ENCODE measurements at regions not wholly inside any gene's neighbourhood (a gene's known extent, or its start where the extent isn't known, plus 50 kb on each side); places are given as distances from the start of the nearest gene placed in this dataset.

DNA sequence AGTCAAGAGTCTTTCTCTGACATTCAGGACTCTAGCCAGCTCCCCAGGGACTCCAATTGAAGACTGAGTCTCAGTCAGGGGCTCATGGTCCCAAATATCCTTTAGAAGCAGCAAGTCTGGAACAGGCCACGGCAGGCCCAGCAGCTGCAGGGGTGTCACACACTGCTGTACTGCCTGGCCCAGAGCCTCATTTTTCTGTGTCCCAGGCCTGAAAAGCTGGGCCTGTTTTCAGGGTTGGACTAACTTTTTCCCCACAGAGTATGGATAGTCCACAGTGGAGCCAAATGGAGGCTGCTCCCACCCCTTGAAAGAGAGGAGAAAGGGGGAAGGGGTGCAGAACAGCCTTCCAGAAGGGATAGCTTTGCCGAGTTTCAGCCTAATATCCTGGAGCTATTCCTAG lies 146.8 kb upstream of the NALF2 start:
- no peak for DNase-seq (ENCODE audit: low spot score in 2 of 2)

DNA sequence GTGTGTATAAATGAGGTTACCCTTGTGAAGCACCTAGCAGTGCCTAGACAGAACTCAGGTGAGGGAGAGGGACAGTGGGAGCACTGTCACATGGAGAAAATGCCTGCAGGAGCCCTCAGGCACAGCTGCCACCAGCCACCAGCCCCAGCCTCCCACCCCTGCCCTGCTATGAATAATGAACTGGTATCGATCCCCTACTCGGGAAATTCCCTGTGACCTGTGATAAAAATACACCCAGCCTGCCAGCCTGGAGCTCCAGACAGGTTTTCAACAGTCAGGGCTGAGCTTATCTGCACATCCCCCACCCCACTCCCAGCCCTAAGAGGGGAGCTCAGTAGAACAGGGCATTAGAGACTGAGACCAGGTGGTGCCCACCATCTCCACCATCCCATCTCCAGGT lies 159.6 kb upstream of the PJA1 start:
- H3K4me3 ChIP-seq, result no peak overlapping the region
- TF ChIP-seq CTCF (IDR thresholded peaks at IDR 0.05), result no peak
- H3K36me3 ChIP-seq, result no peaks in the 10 kb centered on the region
- no peak for DNase-seq (ENCODE audit: low spot score in 2 of 2)
- H3K27me3 ChIP-seq, result no peaks in the 10 kb centered on the region
- no peak overlapping the region for H3K27ac ChIP-seq
- intact Hi-C loops (cut with DNase I), result no loop called here
- no peaks in the 10 kb centered on the region for H3K4me1 ChIP-seq
- peaks cover 0 to 5% of the 10 kb centered on the region in 2 donors for H3K9me3 ChIP-seq

More for the DNA sequence above, 146.8 kb upstream of the NALF2 start:
- H3K27me3 ChIP-seq, result no peaks in the 10 kb centered on the region
- no peak for TF ChIP-seq CTCF (IDR thresholded peaks at IDR 0.05)
- H3K4me3 ChIP-seq, result no peak overlapping the region
- intact Hi-C loops (cut with DNase I), result no loop called here
- no peaks in the 10 kb centered on the region for H3K9me3 ChIP-seq
- H3K27ac ChIP-seq, result no peak overlapping the region
- H3K36me3 ChIP-seq, result no peaks in the 10 kb centered on the region
- peaks cover 0 to 3% of the 10 kb centered on the region in 2 donors for H3K4me1 ChIP-seq

- H3K9me3 ChIP-seq, result peaks cover 0 to 4% of the 10 kb centered on the region in 2 donors
- no peak for TF ChIP-seq CTCF (IDR thresholded peaks at IDR 0.05)
- H3K4me3 ChIP-seq, result no peak overlapping the region
- DNase-seq (ENCODE audit: low spot score in 2 of 2), result no peak
- H3K4me1 ChIP-seq, result no peaks in the 10 kb centered on the region
- no peaks in the 10 kb centered on the region for H3K27me3 ChIP-seq
- H3K36me3 ChIP-seq, result no peaks in the 10 kb centered on the region
- intact Hi-C loops (cut with DNase I), result no loop called here
- H3K27ac ChIP-seq, result no peak overlapping the region
These were observed 158.8 kb upstream of the PJA1 start for GRCh38 chrX:69323786-69324720.

DNA sequence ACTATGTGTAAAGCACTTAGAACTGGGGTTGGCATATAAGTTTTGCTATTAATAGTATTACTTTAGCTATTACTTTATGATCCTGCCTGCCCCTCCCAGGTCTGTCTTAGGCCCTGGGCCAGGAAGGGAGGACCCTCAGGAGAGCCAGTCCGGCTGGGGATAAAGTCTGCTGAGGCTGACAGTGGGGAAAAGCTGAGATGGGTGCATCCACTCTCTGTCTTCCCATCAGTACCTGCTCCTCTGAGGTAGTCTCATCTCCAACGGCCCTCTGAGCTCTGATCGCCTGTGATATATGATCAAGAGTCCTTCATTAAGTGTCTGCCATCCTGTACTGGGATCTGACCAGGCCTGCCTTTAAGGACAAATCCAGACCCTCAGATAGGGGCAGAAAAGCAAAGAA lies 156.5 kb upstream of the PJA1 start:
- no peak for TF ChIP-seq CTCF (IDR thresholded peaks at IDR 0.05)
- no peaks in the 10 kb centered on the region for H3K36me3 ChIP-seq
- no peak overlapping the region for H3K27ac ChIP-seq
- no peaks in the 10 kb centered on the region for H3K27me3 ChIP-seq
- H3K9me3 ChIP-seq, result no peaks in the 10 kb centered on the region
- no peaks in the 10 kb centered on the region for H3K4me1 ChIP-seq
- no peak for DNase-seq (ENCODE audit: low spot score in 2 of 2)
- intact Hi-C loops (cut with DNase I), result no loop called here
- no peak overlapping the region for H3K4me3 ChIP-seq

GRCh38 chrX:69321006-69321655 lies 155.9 kb upstream of the PJA1 start:
- Histone ChIP-seq H3K9me3 (no peaks in the 10 kb centered on the region), H3K27ac (no peak overlapping the region), H3K36me3 (no peaks in the 10 kb centered on the region), H3K4me3 (no peak overlapping the region), H3K4me1 (no peaks in the 10 kb centered on the region), H3K27me3 (no peaks in the 10 kb centered on the region)
- TF ChIP-seq CTCF (IDR thresholded peaks at IDR 0.05), result no peak
- no peak for DNase-seq (ENCODE audit: low spot score in 2 of 2)
- intact Hi-C loops (cut with DNase I), result no loop called here

Measured in ascending aorta (tissue), 2 donors.